GM10248 (cell line): ENCODE measurements at regions not wholly inside any gene's neighbourhood (a gene's known extent, or its start where the extent isn't known, plus 50 kb on each side); places are given as distances from the start of the nearest gene placed in this dataset.

Source experiments
- CTCF ChIA-PET: fragments of 300-600 bp; sonication (Branson Sonifier 250); formaldehyde crosslinking; extraction: SDS; loops from one replicate; lab custom pipeline; 2021; ENCODE audit warnings: antibody characterized with exemption; lab: Yijun Ruan, JAX
- POLR2A ChIA-PET: fragments of 350-650 bp; sonication (Branson Sonifier 250); formaldehyde crosslinking; extraction: SDS; loops from one replicate; lab custom pipeline; 2020; ENCODE audit warnings: antibody characterized with exemption; lab: Yijun Ruan, JAX
- DNase-seq: peaks from one replicate; pipeline ENCODE4 v3.0.0; 2012; ENCODE audit errors: extremely low spot score
- TF ChIP-seq, protein P1 (sequence below): IDR thresholded peaks from 2 replicates; pipeline ENCODE4 v1.5.1; 2012; ENCODE audit warnings: mild to moderate bottlenecking, low read depth; ENCODE audit errors: extremely low read depth, missing control alignments, control extremely low read depth

DNA sequence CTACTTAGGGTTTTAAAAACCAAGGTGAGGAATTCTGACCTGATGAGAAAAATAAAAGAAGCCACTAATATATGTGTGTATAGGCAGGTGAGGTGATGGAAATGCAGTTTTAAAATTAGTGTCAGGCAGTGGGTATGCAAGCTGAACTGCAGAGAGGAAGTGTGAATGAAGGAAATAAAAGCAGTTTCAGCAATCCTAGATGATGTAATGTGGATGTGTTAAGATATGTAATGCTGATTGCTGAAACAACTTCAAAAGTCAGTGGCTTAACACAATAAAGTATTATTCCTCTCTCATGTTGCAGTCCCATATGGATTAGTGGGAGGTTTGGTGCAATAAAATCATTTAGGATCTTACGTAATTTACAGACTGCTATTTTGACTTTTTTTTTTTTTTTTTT, 119.9 kb upstream of the ASCC3 start:
- CTCF ChIA-PET: interaction anchor here (1.0 to 1.7 kb wide), 4 partner anchors 10 to 24 kb away, joined by 3 to 4 read pairs (median 4); no protein-coding TSS in a partner anchor
- POLR2A ChIA-PET: no interaction called here

DNA sequence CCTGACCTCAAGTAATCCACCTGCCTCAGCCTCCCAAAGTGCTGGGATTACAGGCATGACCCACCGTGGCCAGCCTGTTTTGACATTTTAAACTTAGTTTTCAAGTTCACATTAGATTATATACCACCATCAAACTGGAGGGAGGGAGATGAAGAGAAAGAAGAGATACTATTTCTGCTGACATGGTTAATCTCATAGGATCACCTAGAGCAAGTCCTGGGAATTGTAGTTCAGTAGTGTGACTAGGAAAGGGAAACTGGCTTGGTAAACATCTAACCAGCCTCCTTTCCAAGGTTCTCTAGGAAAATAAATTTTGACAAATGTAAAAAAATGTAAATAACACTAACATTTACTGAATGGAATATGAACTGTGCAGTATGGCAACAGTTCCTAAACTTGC, 120.5 kb upstream of the ASCC3 start:
- DNase-seq: no peak
- ChIA-PET CTCF (interaction anchor here (1.0 to 1.2 kb wide), 2 partner anchors 9 to 24 kb away, joined by 3 to 4 read pairs; no protein-coding TSS in a partner anchor), POLR2A (no interaction called here)
- TF ChIP-seq, protein P1, sequence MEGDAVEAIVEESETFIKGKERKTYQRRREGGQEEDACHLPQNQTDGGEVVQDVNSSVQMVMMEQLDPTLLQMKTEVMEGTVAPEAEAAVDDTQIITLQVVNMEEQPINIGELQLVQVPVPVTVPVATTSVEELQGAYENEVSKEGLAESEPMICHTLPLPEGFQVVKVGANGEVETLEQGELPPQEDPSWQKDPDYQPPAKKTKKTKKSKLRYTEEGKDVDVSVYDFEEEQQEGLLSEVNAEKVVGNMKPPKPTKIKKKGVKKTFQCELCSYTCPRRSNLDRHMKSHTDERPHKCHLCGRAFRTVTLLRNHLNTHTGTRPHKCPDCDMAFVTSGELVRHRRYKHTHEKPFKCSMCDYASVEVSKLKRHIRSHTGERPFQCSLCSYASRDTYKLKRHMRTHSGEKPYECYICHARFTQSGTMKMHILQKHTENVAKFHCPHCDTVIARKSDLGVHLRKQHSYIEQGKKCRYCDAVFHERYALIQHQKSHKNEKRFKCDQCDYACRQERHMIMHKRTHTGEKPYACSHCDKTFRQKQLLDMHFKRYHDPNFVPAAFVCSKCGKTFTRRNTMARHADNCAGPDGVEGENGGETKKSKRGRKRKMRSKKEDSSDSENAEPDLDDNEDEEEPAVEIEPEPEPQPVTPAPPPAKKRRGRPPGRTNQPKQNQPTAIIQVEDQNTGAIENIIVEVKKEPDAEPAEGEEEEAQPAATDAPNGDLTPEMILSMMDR: no peak

More for the DNA sequence above, 119.9 kb upstream of the ASCC3 start:
- TF ChIP-seq, protein P1: no peak
- DNase-seq: no peak

DNA sequence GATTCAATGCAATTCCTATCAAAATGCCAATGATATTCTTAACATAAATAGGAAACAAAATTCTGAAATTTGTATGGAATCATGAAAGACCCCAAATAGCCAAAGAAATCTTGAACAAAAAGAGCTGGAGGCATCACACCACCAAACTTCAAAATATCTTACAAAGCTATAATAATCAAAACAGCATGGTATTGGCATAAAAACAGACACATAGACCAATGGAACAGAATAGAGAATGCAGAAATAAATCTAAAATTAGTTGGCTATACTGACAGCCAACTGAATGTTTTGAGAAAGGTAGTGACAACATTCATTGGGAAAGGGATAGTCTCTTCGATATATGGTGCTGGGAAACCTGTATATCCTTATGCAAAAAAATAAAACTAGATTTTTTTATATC, 121.9 kb upstream of the ASCC3 start:
- CTCF ChIA-PET: interaction anchor here (1.7 kb wide), 2 partner anchors 9 to 24 kb away, joined by 3 to 5 read pairs; no protein-coding TSS in a partner anchor
- TF ChIP-seq, protein P1: no peak
- no peak for DNase-seq
- POLR2A ChIA-PET: no interaction called here

DNA sequence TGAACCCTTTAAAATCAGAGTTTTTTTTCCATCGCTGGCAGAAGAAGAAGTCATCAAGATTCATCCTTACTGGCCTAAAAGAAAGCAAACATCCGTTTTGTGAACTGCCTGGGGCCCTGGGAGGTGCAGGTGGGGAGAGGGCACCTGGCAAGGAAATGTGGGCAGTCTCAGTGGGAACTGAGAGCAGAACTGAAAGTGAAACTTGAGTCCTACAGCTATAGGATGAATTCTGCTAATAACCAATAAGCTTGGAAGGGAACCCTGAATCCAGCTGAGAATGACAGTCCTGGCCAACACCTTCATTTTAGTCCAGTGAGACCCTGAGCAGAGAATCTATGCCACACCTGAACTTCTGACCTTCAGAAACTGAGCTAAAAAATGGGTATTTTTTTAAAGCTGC, 130.1 kb upstream of the ASCC3 start:
- ChIA-PET POLR2A (no interaction called here), CTCF (interaction anchor here (0.8 kb wide), 1 partner anchor 10 kb away, joined by 3 read pairs; no protein-coding TSS in a partner anchor)
- DNase-seq: no peak

DNA sequence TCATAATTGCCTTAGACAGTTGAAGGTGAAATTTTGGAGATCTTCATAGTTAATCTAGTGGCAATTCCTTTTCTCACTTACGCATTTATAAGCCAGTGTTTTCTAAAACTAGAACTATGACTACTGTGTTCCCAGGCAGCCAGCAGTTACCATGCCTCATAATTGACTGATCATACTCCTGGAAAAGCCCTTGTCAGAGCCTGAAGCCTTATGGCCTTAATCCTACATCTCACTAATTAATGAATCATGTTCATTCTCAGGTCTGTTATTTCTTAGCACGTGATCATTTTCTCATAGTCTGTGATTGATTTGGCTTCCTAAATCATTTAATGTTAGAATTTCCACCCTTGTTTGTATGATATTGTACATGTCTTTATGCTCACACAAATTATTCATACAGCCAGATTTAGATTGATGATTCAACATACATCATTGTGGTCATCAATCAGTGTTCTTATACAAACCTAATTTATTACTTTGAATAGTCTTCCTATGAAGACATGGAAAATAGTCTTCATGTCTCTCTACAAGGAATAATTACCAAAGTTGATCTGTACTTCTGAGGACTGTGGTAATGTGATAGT, 132.6 kb upstream of the ASCC3 start:
- ChIA-PET POLR2A (no interaction called here), CTCF (no interaction called here)
- DNase-seq: no peak
- TF ChIP-seq, protein P1: no peak

More for the DNA sequence above, 130.1 kb upstream of the ASCC3 start:
- TF ChIP-seq, protein P1: no peak

DNA sequence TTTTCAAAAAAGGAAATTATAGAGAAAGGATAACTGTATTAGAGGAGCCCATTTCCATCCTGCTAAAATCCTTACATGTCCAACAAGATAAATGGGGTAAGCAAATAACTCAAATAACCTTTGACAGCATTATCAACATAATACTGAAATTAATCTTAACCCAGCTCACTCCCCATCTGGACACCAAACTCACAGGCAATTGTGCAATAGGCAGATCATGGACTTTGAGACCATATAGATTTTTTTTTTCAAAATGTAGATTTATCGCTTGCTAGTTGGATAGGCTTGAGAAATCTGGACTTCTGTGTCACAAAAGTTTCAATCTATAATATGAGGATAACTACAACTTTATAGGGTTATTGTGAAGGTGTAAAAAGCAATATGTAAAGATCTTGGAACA, 134.4 kb upstream of the ASCC3 start:
- POLR2A ChIA-PET: no interaction called here
- TF ChIP-seq, protein P1: no peak
- no peak for DNase-seq
- CTCF ChIA-PET: interaction anchor here (1.2 kb wide), 1 partner anchor 15 kb away, joined by 3 read pairs; no protein-coding TSS in a partner anchor
